ENCODE measurements at regions not wholly inside any gene's neighbourhood (a gene's known extent, or its start where the extent isn't known, plus 50 kb on each side); places are given as distances from the start of the nearest gene placed in this dataset.
A peak's percentile ranks its signal among the peaks of the same experiment; 100 is the strongest.

- DNase-seq (ENCODE audit: low read depth, low spot score): no peak
- in situ Hi-C loops (cut with HindIII; ENCODE audit: low pct_unique_long_range_greater_than_20kb, low sequenced_read_pairs): no loop called here
Observed at GRCh38 chr16:87064731-87065445, 252.3 kb downstream of the C16orf95 start.

DNA sequence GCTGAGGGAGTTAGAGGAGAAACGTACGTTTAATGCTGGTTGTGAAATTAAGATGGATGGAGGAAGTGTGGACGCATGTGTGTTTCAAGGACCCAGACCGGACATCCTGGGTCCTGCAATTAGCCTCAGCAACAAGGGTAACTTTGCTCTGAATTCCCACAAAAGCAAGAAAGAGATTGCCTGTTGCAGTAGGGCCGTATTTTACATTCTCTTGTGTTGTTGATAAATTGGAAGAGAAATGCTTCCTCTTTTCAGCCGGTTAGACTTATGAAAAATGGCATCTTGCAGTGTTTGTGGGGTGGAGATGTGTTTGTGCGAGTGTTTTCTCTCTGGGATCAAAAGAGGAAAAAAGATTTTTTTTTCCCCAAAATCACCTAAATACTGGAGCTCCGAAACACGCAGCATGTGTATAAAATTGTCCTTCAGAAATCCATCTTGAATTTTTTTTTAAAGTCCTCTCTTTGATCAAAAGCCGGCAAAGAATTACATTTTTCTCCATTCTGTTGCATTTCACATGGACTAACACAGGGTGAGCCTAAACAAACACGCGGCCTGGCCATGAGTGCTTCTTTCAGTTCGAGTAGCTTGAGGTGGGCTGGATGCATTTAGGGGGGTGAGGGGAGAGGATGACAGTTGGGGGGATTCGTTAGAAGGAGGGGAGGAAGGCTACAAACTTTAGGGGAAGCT, 251.6 kb downstream of the C16orf95 start:
- in situ Hi-C loops (cut with HindIII; ENCODE audit: low pct_unique_long_range_greater_than_20kb, low sequenced_read_pairs): no loop called here
- DNase-seq (ENCODE audit: low read depth, low spot score): no peak

GRCh38 chr16:87066133-87067002, 250.8 kb downstream of the C16orf95 start:
- no peak for DNase-seq (ENCODE audit: low read depth, low spot score)
- in situ Hi-C loops (cut with HindIII; ENCODE audit: low pct_unique_long_range_greater_than_20kb, low sequenced_read_pairs): no loop called here

- no peak for DNase-seq (ENCODE audit: low read depth, low spot score)
- in situ Hi-C loops (cut with HindIII; ENCODE audit: low pct_unique_long_range_greater_than_20kb, low sequenced_read_pairs): no loop called here
Observed at GRCh38 chr16:87067003-87067556, 250.1 kb downstream of the C16orf95 start.

DNA sequence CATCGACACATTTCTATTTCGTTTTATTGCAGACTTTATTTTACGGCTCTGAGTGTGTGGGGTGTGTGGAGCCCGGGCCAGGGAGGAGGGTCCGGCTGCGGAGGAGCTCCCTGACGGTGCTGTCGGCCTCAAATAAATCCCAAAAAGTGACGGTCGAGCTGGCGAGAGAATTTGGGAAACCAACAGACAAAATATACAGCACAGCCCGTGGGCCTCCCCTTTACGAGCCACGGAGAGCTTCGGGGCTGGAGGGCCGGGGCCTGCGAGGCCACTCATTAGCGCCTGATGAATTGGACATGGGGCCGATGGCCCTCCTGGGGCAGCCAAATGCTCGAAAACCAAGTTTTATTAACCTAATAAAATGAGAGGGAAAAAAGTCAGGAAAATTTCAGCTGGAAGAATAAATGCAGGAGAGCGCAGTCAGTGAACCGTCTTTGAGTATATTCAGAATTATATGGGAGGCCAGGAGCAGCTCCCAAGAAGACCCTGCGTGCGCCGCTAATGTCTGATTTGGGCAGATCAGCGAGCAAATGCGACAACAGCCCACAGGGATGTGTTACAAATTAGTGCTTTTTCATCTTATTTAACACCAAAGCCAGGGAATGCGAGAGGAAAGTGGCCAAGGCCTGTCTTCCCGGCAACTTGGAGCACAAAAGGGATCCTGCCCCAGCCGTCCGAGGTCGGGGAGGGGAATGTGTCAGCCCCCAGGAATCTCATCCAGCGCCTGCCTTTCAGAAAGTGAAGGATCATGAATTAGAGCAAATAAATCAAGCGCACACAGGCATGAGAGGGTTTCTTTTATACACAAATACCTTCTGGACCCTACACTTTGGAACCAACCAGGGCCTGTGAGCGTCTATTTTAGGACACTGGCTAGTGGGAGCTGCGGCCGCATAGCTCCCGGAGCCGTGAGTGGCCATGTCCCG, 249.1 kb downstream of the C16orf95 start:
- in situ Hi-C loops (cut with HindIII; ENCODE audit: low pct_unique_long_range_greater_than_20kb, low sequenced_read_pairs): no loop called here
- DNase-seq (ENCODE audit: low read depth, low spot score): no peak

DNA sequence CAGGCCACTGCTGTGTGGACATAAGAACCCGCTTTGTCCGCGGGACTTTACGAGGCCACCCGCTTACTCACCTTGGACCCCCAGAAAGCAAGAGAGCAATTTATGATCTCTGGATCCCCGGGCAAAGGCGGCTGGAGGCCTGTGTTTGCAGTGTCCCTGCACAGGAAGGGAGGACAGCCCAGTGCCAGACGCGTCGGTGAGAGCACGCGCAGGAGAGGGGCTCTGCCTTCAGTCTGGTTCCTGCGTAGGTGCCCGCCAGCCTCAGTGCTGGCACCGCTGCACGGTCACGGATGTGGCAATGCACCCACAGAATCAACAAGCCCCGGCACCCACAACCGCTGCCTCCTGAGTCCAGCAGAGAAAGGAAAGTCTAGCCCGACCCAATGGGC, 248.4 kb downstream of the C16orf95 start:
- in situ Hi-C loops (cut with HindIII; ENCODE audit: low pct_unique_long_range_greater_than_20kb, low sequenced_read_pairs): no loop called here
- no peak for DNase-seq (ENCODE audit: low read depth, low spot score)

GRCh38 chr16:87070657-87071056, 246.5 kb downstream of the C16orf95 start:
- in situ Hi-C loops (cut with HindIII; ENCODE audit: low pct_unique_long_range_greater_than_20kb, low sequenced_read_pairs): no loop called here
- DNase-seq (ENCODE audit: low read depth, low spot score): no peak

- in situ Hi-C loops (cut with HindIII; ENCODE audit: low pct_unique_long_range_greater_than_20kb, low sequenced_read_pairs): no loop called here
- no peak for DNase-seq (ENCODE audit: low read depth, low spot score)
Observed at GRCh38 chr16:87072101-87072500, 245.1 kb downstream of the C16orf95 start.

- no peak for DNase-seq (ENCODE audit: low read depth, low spot score)
- in situ Hi-C loops (cut with HindIII; ENCODE audit: low pct_unique_long_range_greater_than_20kb, low sequenced_read_pairs): no loop called here
Observed at GRCh38 chr16:87074641-87075318, 242.4 kb downstream of the C16orf95 start.

GRCh38 chr16:87075319-87075860, 241.8 kb downstream of the C16orf95 start:
- in situ Hi-C loops (cut with HindIII; ENCODE audit: low pct_unique_long_range_greater_than_20kb, low sequenced_read_pairs): no loop called here
- DNase-seq (ENCODE audit: low read depth, low spot score): no peak

DNA sequence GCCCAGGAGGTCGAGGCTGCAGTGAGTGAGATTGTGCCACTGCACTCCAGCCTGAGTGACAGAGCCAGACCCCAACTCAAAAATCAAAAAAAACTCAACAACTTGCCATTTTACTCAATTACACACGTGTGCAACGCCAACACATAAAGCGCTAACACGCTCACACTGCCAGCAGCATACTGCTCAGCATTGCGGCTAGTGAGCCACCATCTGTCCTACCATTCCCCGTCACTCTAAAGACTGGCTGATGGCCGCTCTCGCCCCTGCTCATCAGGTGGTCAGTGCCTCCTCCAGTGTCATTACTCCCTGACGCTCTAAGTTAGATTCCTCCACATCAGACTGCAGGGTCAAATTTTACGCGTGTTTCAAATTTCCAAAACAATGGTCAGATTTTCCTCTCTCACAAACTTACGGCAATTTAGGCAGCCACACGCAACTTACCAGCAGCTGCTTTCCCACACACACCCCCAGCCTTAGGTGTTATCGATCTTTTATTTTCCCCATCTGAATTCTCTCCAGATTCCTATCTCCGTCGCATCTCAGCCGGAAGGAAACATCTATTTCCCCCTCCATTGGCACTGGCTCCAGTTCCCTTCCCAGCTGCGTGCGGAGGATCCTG, 240.8 kb downstream of the C16orf95 start:
- DNase-seq (ENCODE audit: low read depth, low spot score): no peak
- in situ Hi-C loops (cut with HindIII; ENCODE audit: low pct_unique_long_range_greater_than_20kb, low sequenced_read_pairs): no loop called here

DNA sequence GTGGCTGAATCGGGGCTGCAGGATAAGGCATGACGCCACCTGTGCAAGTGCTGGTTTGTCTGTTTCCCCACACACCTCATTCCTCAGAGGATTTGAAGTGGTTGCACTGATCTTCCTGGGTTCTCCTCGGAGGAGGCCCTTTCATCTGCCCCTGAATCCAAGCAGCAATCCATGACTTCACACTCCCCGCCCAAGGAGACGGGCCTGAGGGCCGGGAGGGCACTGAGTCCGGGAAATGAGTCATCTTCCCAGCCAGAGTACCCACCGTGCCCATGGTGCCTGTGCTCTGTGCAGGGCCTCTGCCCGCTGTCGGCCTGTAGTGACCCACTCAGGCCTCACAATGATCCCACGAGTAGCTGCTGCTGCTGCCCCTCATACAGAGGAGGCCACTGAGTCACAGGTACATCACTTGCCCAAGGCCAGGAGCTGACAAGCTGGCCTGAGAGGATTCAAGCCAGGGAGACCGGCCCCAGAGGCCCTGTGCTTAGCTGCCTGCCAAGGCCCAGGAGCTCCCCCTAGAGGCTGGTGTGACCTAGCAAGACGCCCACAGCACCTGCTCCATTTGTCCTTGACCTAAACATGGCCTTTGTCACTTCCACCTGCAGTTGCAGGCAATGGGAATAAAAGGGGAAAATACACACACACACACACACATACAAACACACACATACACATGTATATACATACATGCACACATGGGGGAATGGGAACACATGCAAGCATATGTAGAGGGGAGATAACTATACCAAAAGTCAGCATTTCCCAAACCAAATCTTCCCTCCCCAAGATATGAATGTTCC, 240.0 kb downstream of the C16orf95 start:
- in situ Hi-C loops (cut with HindIII; ENCODE audit: low pct_unique_long_range_greater_than_20kb, low sequenced_read_pairs): no loop called here
- DNase-seq (ENCODE audit: low read depth, low spot score): peak; percentile 67

- DNase-seq (ENCODE audit: low read depth, low spot score): no peak
- in situ Hi-C loops (cut with HindIII; ENCODE audit: low pct_unique_long_range_greater_than_20kb, low sequenced_read_pairs): no loop called here
Observed at GRCh38 chr16:87077750-87078127, 239.5 kb downstream of the C16orf95 start.

DNA sequence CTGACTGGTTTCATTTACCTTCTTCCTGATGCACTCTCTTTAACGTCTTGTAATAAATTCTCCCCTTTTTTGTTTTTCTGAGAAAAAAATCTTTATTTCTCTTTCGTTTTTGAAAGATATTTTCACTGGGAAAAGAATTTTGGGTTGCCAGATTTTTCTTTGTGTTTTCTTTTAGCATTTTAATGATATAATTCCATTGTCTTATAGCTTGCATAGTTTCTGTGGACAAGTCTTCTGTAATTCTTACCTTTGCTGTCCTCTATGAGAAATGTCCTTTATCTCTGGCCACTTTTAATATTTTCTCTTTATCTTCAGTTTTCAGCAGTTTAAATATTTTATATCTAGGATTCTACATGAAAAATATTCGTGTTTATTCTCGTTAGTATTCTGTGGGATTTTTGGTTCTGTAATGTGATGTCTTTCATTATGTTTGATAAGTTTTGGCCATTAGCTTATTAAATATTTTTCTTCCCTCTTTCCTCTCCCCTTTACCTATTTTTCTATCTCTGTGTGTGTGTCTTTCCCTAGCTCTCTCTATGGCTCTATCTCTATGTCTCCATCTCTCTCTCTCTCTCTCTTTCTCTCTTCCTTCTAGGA, 236.5 kb downstream of the C16orf95 start:
- no peak for DNase-seq (ENCODE audit: low read depth, low spot score)
- in situ Hi-C loops (cut with HindIII; ENCODE audit: low pct_unique_long_range_greater_than_20kb, low sequenced_read_pairs): no loop called here

- in situ Hi-C loops (cut with HindIII; ENCODE audit: low pct_unique_long_range_greater_than_20kb, low sequenced_read_pairs): no loop called here
- DNase-seq (ENCODE audit: low read depth, low spot score): no peak
Observed at GRCh38 chr16:87085441-87085840, 231.8 kb downstream of the C16orf95 start.

All from SK-MEL-5 (cell line).